ENCODE measurements at regions not wholly inside any gene's neighbourhood (a gene's known extent, or its start where the extent isn't known, plus 50 kb on each side); places are given as distances from the start of the nearest gene placed in this dataset.

DNA sequence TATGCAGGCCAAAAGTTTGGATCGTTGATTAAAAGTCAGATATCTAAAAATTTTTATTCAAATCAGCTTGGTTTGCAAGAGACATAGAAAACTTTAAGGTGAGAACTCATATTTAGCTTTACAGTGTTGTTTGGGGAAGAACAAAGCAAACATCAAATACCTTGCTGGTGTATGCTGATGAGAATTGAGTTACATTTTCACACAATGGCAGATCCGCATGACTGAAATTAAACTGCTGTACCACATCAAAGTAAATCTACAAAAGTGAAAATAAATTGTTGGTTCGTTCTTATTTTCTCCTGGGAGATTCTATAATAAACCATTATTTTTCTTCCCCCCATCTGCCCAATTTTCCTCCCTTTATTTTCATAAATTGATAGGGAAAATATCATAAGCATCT is 198.2 kb upstream of the PCSK5 start:
- no peak for DNase-seq

DNA sequence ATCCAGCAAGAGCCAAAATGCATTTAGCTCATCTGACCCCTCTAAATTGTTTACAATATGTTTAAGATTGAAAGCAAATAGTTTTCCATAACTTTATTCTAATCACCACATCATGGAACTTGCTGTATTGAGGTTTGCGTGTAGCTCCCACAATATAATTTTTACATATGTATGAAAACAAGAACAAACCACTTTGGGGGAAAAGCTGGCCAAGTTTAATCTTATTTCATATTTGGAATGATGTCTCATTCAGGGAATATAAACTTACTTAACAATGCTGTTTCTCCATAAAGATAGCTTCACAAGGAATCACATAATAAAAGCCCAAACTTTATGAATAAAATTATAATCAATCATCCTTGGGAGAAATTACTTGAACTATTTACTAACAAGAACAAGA is 194.6 kb upstream of the PCSK5 start:
- no peak for DNase-seq

DNA sequence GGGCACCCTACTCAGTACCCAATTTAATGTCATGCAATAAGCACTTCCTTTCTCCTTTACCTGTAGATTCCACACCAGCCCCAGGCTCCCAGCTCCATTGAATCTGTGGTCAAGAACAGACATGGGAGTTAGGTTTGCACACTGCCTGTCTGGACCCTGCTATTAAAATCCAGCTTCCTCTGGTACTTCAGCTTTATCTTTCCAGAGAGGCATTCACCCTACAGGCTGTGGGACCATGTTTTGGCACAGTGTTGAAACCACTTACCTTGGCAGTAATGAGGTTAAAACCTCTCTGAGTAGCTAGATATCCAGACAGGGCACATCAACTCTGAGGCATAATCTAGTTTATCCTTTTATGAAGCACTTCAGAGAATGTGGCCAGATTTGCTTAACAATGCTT is 191.5 kb upstream of the PCSK5 start:
- DNase-seq = no peak

DNA sequence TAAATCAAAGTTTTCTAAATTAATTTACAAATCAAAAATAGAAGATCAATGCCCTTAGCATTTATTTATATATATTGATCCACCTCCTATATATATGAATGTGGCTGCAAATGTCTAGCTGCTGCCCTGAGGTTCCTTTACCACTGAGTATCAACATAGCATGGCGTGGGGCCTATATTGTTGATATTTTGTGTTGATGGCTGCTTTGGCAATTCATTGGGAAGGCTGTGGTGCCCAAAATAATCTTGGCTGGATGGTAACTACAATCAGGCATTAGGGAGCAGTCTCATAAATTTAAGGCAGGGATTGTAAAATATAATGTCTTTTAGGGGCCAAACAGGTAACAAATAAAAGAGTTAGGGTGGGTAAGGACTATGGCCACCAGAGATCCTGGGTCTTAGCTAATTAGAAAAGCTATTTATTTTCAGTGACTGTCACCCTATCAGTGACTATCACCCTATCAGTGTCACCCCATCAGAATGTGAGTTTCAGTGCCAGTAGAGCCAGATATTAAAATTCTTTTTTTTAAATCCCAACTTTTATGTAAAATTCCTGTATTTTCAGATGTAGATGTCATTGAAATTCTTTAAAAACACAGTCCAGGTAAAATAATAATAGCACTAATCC is 190.7 kb upstream of the PCSK5 start:
- no peak for DNase-seq

- DNase-seq = no peak
These were observed 190.2 kb upstream of the PCSK5 start for GRCh38 chr9:75700252-75700640.

- DNase-seq = no peak
These were observed 183.3 kb upstream of the PCSK5 start for GRCh38 chr9:75707191-75707590.

- no peak for DNase-seq
These were observed 180.8 kb upstream of the PCSK5 start for GRCh38 chr9:75709698-75710097.

DNA sequence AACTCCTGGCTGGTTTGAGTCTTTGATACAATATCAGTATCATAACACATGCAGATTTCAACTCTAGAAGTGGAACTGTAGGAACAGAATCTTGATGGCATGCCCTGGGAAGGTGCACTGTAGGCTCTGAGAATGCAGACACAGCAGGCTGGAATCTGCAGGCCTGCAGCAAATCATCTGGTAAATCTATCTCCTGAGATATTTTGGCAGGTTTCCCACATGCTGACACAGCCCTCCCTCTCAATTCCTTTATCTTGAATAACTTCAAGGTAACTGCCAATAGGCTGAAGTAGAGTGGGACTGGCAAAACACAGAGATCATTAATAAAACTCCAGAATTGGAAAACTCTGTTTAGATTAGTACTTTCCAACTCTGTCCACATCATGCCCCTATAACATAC is 177.8 kb upstream of the PCSK5 start:
- no peak for DNase-seq

- no peak for DNase-seq
These were observed 177.1 kb upstream of the PCSK5 start for GRCh38 chr9:75713335-75713734.

DNA sequence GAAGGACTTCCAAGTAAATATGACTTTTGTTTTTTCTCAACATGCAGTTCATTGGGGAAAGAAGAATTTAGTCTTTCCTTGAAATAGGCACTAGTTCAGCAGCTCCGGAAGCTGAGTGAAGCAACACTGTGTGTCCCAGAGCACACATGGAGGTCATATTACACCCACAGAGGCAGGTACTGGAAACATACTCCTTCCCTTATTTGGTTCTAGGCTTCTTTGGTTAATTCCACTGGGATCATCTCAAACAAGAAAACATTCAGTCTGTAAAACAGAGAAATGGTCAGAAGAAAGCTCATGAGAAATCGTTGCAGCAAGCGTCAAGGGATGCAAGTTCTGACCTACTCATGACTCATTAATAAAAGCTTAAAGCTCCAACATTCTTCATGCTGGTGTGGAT is 175.1 kb upstream of the PCSK5 start:
- DNase-seq = no peak

- DNase-seq = no peak
These were observed 171.8 kb upstream of the PCSK5 start for GRCh38 chr9:75718677-75719076.

DNA sequence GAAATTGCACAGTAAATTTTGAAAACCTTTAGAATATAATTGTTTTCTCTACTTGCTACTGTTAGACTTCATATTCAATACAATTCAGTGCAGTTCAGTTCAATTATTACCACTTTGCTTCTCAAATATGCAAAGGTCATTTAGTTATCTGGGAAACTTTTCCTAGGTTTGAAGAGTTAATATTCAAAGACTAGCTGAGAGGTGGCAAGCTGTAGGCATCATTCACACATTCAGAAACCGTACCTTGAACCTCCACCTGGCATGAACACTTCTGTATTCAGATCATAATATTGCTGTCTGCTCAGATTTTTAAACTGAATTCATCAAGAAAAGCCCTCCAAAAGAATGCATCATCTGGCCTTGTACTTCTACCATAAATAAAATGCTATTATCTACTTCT is 162.1 kb upstream of the PCSK5 start:
- no peak for DNase-seq

DNA sequence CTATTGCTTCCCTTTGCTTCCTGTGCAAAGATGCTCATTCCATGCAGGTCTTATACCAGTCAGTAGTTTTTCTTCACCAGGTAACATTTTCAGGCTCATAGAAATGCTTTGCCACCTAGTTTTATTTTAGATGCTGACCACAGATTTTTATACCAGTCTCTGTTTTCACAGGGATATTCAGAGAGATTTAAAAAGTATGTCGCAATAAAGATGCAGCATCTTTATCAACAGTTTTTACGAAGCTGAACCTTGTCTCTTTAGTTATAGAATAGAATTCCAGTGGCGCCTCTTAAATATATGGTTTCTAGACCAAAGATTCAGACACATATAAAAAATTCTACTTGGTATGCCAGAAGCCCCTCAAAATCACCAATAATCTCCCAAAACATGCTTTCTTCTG is 155.7 kb upstream of the PCSK5 start:
- DNase-seq = no peak

DNA sequence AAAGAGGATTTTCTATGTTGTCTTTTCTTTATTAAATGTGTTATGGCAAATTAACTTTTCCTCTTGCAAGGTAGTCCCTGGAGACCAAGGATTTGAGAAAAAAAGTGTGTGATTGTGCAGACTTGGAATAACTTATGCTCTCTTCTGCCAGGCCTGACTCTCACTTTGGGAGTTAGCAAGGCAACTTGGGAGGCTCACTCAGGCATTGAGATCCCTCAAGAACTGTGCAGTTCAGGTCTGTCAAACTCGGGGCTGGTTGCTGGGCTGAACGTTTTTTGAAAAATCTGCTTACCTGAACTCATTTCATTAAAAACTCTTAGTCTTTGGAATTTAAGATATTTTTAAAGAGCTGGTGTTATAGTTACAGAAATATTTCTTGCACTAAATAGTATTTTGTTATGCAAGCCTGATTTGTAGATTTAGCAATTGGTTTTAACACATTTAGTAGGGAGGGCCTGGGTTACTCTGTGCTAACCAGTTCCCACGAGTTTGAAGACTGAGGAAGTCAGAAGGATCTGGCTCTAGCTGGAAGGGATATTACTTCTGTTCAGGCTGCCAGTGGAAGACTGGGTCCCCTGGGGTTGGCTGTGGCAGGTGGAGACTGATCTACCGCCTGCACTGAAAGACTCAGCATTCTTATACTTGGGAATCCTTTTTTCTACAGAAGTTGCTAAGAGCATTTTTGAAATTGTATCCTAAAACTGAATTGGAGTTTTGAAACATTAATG is 150.4 kb upstream of the PCSK5 start:
- DNase-seq = no peak

GRCh38 chr9:75743855-75744254 is 146.6 kb upstream of the PCSK5 start:
- DNase-seq = no peak

- DNase-seq = no peak
These were observed 136.4 kb upstream of the PCSK5 start for GRCh38 chr9:75754080-75754479.

- no peak for DNase-seq
These were observed 115.3 kb upstream of the PCSK5 start for GRCh38 chr9:75775166-75775565.

GRCh38 chr9:75775966-75776691 is 114.3 kb upstream of the PCSK5 start:
- no peak for DNase-seq

DNA sequence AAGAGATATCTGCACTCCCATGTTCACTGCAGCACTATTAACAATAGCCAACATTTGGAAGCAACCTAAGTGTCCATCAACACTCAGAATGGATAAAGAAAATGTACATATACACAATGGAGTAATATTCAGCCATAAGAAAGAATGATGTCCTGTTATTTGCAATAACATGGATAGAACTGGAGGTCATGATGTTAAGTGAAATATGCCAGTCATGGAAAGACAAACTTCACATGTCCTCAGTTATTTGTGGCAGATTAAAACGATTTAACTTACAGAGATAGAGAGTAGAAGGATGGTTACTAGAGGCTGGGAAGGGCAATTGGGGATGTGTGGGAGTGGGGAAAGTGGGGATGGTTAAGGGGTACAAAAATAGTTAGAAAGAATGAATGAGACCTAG is 110.3 kb upstream of the PCSK5 start:
- DNase-seq = no peak

GRCh38 chr9:75788006-75788634 is 102.4 kb upstream of the PCSK5 start:
- no peak for DNase-seq

- DNase-seq = no peak
These were observed 93.3 kb upstream of the PCSK5 start for GRCh38 chr9:75797085-75797580.

DNA sequence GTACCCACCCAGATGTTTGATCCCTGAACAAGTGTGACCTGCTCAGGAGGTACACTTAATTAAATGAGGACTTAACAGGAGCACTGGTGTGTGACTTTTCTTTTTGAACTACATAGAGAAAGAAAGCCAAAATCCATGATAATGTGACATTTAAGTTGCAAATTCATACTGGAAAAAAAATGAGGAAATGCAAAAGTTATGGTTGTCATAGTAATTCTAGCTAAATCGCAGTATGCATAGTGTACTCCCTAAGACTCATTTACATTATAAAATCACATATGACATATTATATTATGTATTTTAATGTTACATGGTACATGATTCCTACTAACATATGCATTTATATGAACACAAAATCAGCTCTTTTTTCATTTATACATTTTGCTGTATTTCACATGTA is 92.0 kb upstream of the PCSK5 start:
- no peak for DNase-seq

DNA sequence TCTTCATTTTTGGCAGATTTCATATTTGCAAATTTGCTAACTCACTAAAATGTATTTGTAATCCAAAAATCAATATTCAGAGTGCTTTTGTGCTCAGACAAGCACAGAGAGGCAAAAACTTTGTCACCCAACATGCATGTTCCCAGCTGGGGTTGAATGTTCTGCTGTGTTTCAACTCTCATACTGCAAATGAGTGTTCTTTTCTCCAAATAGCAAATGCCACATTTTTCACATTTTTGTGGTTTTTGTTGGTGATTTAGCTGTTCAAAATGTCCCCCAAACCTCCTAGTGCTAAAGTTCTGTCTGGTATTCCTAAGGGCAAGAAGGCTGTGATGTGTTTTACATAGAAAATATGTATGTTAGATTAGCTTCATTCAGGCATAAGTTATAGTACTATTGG is 87.3 kb upstream of the PCSK5 start:
- DNase-seq = no peak

- DNase-seq = no peak
These were observed 80.4 kb upstream of the PCSK5 start for GRCh38 chr9:75810063-75810462.

Data from NCI-H226 (cell line).